ENCODE measurements at regions not wholly inside any gene's neighbourhood (a gene's known extent, or its start where the extent isn't known, plus 50 kb on each side); places are given as distances from the start of the nearest gene placed in this dataset.

DNA sequence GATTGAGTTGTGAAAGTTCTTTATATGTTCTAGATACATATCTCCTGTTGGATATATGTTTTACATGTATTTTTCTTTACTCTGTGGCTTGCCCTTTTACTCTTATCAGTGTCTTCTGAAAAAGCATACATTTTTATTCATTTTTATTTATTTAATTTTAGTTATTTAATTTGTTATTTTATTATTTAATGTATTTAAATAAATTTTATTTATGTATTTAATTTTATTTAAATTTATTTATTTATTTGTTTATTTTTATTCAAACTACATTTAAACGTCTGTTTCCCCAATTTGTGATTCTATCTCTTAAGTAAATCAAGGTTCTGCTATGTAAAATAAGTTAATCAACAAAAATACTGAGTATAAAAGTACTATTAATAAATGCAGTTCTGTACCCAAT, 279.1 kb upstream of the AKR1E2 start:
- no peak overlapping the region for H3K14ac ChIP-seq (ENCODE audit: insufficient read depth, low read length)
- H3K27ac ChIP-seq (ENCODE audit: insufficient read length, low read depth, low read length): no peak overlapping the region
- H4K5ac ChIP-seq (ENCODE audit: insufficient read length, low read depth, low read length): no peak overlapping the region
- H2BK15ac ChIP-seq (ENCODE audit: low read depth, low read length): no peak overlapping the region
- H3K79me1 ChIP-seq (ENCODE audit: insufficient read depth, low read depth, low read length, poor library complexity, severe bottlenecking): no peaks in the 10 kb centered on the region
- no peaks in the 10 kb centered on the region for H3K27me3 Mint-ChIP-seq (ENCODE audit: low read depth)
- no peak overlapping the region for H2AK5ac ChIP-seq (ENCODE audit: insufficient read length, low read length)
- H2BK5ac ChIP-seq (ENCODE audit: insufficient read length, low read length): no peak overlapping the region
- peaks cover 0 to 3% of the 10 kb centered on the region in 2 experiments; a peak in 2 of 4 replicates for H3K4me1 Mint-ChIP-seq
- H3K27me3 ChIP-seq (ENCODE audit: insufficient read depth, low read length): no peaks in the 10 kb centered on the region
- no peaks in the 10 kb centered on the region for H3K4me1 ChIP-seq (ENCODE audit: insufficient read depth, low read length)
- no peak overlapping the region for H3K4me3 Mint-ChIP-seq
- DNase-seq: no peak
- H3K23me2 ChIP-seq (ENCODE audit: insufficient read length, low read depth, low read length, poor library complexity, severe bottlenecking): no peaks in the 10 kb centered on the region
- H3K79me2 ChIP-seq (ENCODE audit: insufficient read depth, low read length): no peaks in the 10 kb centered on the region
- H3K4me2 ChIP-seq (ENCODE audit: insufficient read depth, insufficient read length, low read length): no peak overlapping the region
- H3K56ac ChIP-seq (ENCODE audit: insufficient read length, low read depth, low read length): no peak overlapping the region
- H4K8ac ChIP-seq (replicated peaks; ENCODE audit: insufficient read length, low read depth, low read length): no peak overlapping the region
- H3K9ac ChIP-seq (ENCODE audit: extremely low read depth, insufficient read length, low read length): no peak overlapping the region
- no peaks in the 10 kb centered on the region for H3K36me3 Mint-ChIP-seq (ENCODE audit: insufficient read depth in 1 of 3, low read depth in 3 of 3)
- H3K18ac ChIP-seq (ENCODE audit: insufficient read length, low read depth, low read length): no peak overlapping the region
- no peak overlapping the region for H2AFZ ChIP-seq (ENCODE audit: low read length)
- H3K23ac ChIP-seq (ENCODE audit: insufficient read length, low read depth, low read length): no peak overlapping the region
- no CpG with 5 or more reads among the region's 1 CpG for WGBS (ENCODE audit: extremely low coverage, insufficient read length, low lambda C conversion rate)
- H2BK12ac ChIP-seq (ENCODE audit: insufficient read length, low read depth, low read length): no peak overlapping the region
- H2BK120ac ChIP-seq (ENCODE audit: low read depth, low read length, poor library complexity, severe bottlenecking): no peak overlapping the region
- no peak overlapping the region for H3T11ph ChIP-seq (ENCODE audit: low read length)
- TF ChIP-seq, protein P1, sequence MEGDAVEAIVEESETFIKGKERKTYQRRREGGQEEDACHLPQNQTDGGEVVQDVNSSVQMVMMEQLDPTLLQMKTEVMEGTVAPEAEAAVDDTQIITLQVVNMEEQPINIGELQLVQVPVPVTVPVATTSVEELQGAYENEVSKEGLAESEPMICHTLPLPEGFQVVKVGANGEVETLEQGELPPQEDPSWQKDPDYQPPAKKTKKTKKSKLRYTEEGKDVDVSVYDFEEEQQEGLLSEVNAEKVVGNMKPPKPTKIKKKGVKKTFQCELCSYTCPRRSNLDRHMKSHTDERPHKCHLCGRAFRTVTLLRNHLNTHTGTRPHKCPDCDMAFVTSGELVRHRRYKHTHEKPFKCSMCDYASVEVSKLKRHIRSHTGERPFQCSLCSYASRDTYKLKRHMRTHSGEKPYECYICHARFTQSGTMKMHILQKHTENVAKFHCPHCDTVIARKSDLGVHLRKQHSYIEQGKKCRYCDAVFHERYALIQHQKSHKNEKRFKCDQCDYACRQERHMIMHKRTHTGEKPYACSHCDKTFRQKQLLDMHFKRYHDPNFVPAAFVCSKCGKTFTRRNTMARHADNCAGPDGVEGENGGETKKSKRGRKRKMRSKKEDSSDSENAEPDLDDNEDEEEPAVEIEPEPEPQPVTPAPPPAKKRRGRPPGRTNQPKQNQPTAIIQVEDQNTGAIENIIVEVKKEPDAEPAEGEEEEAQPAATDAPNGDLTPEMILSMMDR (conservative IDR thresholded peaks at IDR 0.05): no peak
- H2BK20ac ChIP-seq (ENCODE audit: low read depth, low read length, poor library complexity, severe bottlenecking): no peak overlapping the region
- H3K9me3 Mint-ChIP-seq: no peaks in the 10 kb centered on the region; a peak in 1 of 5 replicates
- no peaks in the 10 kb centered on the region for H3K9me3 ChIP-seq (ENCODE audit: control insufficient read depth, low read depth, low read length)
- H3K27ac Mint-ChIP-seq: no peak overlapping the region
- H4K91ac ChIP-seq (ENCODE audit: insufficient read length, low read depth, low read length): no peak overlapping the region
- no peak overlapping the region for H3K4ac ChIP-seq (ENCODE audit: low read depth, low read length)
- no peaks in the 10 kb centered on the region for H4K20me1 ChIP-seq (ENCODE audit: control insufficient read depth, insufficient read depth, insufficient read length)
